Natural killer cell treated with Interleukin-12 subunit alpha and Interleukin-12 subunit beta and Interleukin-15 and Interleukin-18, amount 100 ng/mL, for 72 hours (primary cell): ENCODE measurements at regions not wholly inside any gene's neighbourhood (a gene's known extent, or its start where the extent isn't known, plus 50 kb on each side); places are given as distances from the start of the nearest gene placed in this dataset.

Source experiments
- ATAC-seq, 2 donors: fragments of 150-1000 bp; cut with Tn5 transposase in 1 of 2; sonication (Bioruptor Pico), chemical (Tn5 transposase) in 1 of 2; 2 replicates each; pipeline ENCODE4 v1.10.0; 2021
- DNase-seq: peaks from one replicate; pipeline ENCODE4 v3.0.0; 2022; ENCODE audit warnings: low spot score
- H3K27ac Mint-ChIP-seq, 2 donors: 1 replicate in 1 of 2; 2 replicates in 1 of 2; pipeline ENCODE4 v1.8.0; 2022; ENCODE audit warnings: mixed read lengths in 2 of 2, mild to moderate bottlenecking in 1 of 2, moderate library complexity in 1 of 2
- H3K27me3 Mint-ChIP-seq, 2 donors: 1 replicate in 1 of 2; 2 replicates in 1 of 2; pipeline ENCODE4 v1.8.0; 2022; ENCODE audit warnings: mixed read lengths in 2 of 2
- H3K36me3 Mint-ChIP-seq: one replicate; pipeline ENCODE4 v1.8.0; 2022; ENCODE audit warnings: mixed read lengths
- H3K4me1 Mint-ChIP-seq, 2 donors: 1 replicate in 1 of 2; 2 replicates in 1 of 2; pipeline ENCODE4 v1.8.0; 2022; ENCODE audit warnings: low read depth in 2 of 2, mixed read lengths in 2 of 2, mild to moderate bottlenecking in 1 of 2
- H3K4me3 Mint-ChIP-seq: one replicate; pipeline ENCODE4 v1.8.0; 2022; ENCODE audit warnings: mixed read lengths
- H3K9me3 Mint-ChIP-seq: 2 replicates; pipeline ENCODE4 v1.8.0; 2022; ENCODE audit warnings: mixed read lengths

- Mint-ChIP-seq H3K9me3 (peaks cover 17% of the 10 kb centered on the region), H3K4me1 (no peaks in the 10 kb centered on the region), H3K27ac (no peak overlapping the region), H3K36me3 (peaks cover 14% of the 10 kb centered on the region), H3K27me3 (no peaks in the 10 kb centered on the region), H3K4me3 (no peak overlapping the region)
- ATAC-seq (no peak), DNase-seq (no peak)
Measured at GRCh38 chr1:189899686-189900425, 577.8 kb downstream of the BRINP3 start.

- ATAC-seq (no peak), DNase-seq (no peak)
- Mint-ChIP-seq H3K4me1 (no peaks in the 10 kb centered on the region), H3K4me3 (no peak overlapping the region), H3K27ac (no peak overlapping the region), H3K36me3 (peaks cover 25% of the 10 kb centered on the region), H3K27me3 (no peaks in the 10 kb centered on the region), H3K9me3 (peaks cover 31% of the 10 kb centered on the region)
Measured at GRCh38 chr1:189904509-189904908, 573.2 kb downstream of the BRINP3 start.

DNA sequence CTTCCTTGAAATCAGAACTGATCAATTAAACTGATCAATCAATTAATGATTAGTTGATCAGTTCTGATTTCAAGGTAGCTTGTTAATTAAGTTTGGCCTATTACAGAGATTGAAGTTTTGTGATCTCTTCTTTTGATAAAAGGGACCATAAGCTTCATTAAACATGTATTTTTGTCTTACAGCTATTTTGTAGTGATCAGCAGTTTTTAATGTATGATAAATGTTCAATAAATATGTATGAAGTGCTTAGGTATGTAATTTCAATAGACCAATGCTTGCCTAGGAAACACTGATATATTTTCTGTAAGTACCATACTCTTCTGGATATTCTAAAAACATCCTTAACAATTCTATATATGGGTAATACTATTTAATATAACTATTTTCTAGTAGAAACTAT, 569.6 kb downstream of the BRINP3 start:
- H3K27ac Mint-ChIP-seq: no peak overlapping the region
- H3K9me3 Mint-ChIP-seq: peaks cover 31% of the 10 kb centered on the region
- no peak overlapping the region for H3K4me3 Mint-ChIP-seq
- H3K36me3 Mint-ChIP-seq: peaks cover 25% of the 10 kb centered on the region
- ATAC-seq (no peak), DNase-seq (no peak)
- H3K4me1 Mint-ChIP-seq: no peaks in the 10 kb centered on the region
- no peaks in the 10 kb centered on the region for H3K27me3 Mint-ChIP-seq

- no peak overlapping the region for H3K4me3 Mint-ChIP-seq
- peaks cover 26% of the 10 kb centered on the region for H3K9me3 Mint-ChIP-seq
- H3K36me3 Mint-ChIP-seq: peaks cover 28% of the 10 kb centered on the region
- no peaks in the 10 kb centered on the region for H3K4me1 Mint-ChIP-seq
- H3K27me3 Mint-ChIP-seq: no peaks in the 10 kb centered on the region
- ATAC-seq: no peak
- no peak for DNase-seq
- no peak overlapping the region for H3K27ac Mint-ChIP-seq
Measured at GRCh38 chr1:189921613-189922012, 556.1 kb downstream of the BRINP3 start.

GRCh38 chr1:189927641-189928040, 550.0 kb downstream of the BRINP3 start:
- peaks cover 18% of the 10 kb centered on the region for H3K36me3 Mint-ChIP-seq
- H3K27me3 Mint-ChIP-seq: no peaks in the 10 kb centered on the region
- peaks cover 23% of the 10 kb centered on the region for H3K9me3 Mint-ChIP-seq
- H3K4me3 Mint-ChIP-seq: no peak overlapping the region
- H3K27ac Mint-ChIP-seq: no peak overlapping the region
- ATAC-seq (no peak), DNase-seq (no peak)
- no peaks in the 10 kb centered on the region for H3K4me1 Mint-ChIP-seq

- Mint-ChIP-seq H3K36me3 (peaks cover 11% of the 10 kb centered on the region), H3K27me3 (no peaks in the 10 kb centered on the region), H3K4me1 (no peaks in the 10 kb centered on the region), H3K9me3 (peaks cover 13% of the 10 kb centered on the region), H3K27ac (no peak overlapping the region), H3K4me3 (no peak overlapping the region)
- ATAC-seq: no peak
- DNase-seq: no peak
Measured at GRCh38 chr1:189929501-189930099, 548.1 kb downstream of the BRINP3 start.

DNA sequence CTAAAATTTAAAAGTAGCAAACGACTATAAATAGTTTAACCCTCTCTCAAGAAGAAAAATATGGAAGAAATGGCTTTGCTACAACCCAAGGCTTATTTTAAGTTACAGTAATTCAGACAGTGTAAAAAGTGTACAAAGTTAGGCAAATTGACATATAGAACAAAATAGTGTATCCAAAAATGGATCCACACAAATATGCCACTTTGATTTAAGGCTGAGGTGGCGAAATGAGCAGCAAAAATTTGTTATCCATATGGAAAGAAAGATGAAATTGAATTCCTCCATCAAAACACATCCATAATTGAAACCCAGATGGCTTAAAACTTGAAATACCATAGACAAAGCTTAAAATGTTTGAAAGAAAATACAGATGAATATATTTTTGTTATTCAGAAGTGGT, 540.8 kb downstream of the BRINP3 start:
- H3K36me3 Mint-ChIP-seq: peaks cover 8% of the 10 kb centered on the region
- no peak for DNase-seq
- H3K4me3 Mint-ChIP-seq: no peak overlapping the region
- H3K9me3 Mint-ChIP-seq: peaks cover 11% of the 10 kb centered on the region
- no peak overlapping the region for H3K27ac Mint-ChIP-seq
- no peaks in the 10 kb centered on the region for H3K4me1 Mint-ChIP-seq
- ATAC-seq: no peak
- H3K27me3 Mint-ChIP-seq: no peaks in the 10 kb centered on the region

DNA sequence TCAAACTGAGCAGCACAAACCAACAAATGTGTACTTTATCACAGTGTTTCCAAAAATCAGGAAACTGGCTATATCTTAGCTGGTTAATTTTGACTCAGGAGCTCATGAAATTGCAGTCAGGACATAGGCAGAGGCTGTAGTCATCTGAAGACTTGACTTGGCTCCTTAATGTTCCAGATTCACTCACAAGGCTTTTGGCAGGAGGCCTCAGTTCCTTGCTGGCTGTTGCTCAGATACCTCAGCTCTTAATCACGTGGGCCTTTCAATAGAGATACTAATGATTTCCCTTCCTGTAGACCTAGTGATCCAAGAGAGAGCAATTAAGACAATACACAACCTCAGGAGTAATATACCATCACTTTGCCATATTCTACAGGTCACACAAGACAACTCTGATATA, 537.7 kb downstream of the BRINP3 start:
- Mint-ChIP-seq H3K36me3 (no peaks in the 10 kb centered on the region), H3K4me3 (no peak overlapping the region), H3K4me1 (no peaks in the 10 kb centered on the region), H3K27me3 (no peaks in the 10 kb centered on the region), H3K9me3 (peaks cover 7% of the 10 kb centered on the region), H3K27ac (no peak overlapping the region)
- no peak for ATAC-seq
- DNase-seq: no peak

DNA sequence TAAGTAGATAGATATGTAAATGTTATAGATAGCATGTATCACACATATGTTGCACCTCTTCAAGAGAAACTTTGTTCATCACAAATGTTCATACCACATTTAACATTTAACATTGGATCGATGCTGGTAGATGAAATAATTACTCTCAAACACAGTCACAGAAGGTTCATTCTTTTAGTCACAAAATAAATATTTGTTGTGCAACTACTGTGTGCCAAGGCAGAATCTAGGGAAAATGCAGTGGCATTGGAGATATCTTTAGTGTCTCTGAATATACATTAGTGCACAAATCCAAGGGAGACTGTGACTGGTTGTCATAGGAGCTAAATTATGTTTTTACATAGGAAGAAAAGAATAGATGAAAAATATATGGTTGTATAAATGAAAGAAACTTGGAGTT, 535.7 kb downstream of the BRINP3 start:
- ATAC-seq (no peak), DNase-seq (no peak)
- H3K36me3 Mint-ChIP-seq: no peaks in the 10 kb centered on the region
- no peaks in the 10 kb centered on the region for H3K4me1 Mint-ChIP-seq
- peaks cover 8% of the 10 kb centered on the region for H3K9me3 Mint-ChIP-seq
- H3K4me3 Mint-ChIP-seq: no peak overlapping the region
- H3K27me3 Mint-ChIP-seq: no peaks in the 10 kb centered on the region
- H3K27ac Mint-ChIP-seq: no peak overlapping the region

- Mint-ChIP-seq H3K4me3 (no peak overlapping the region), H3K27me3 (no peaks in the 10 kb centered on the region), H3K9me3 (peaks cover 13% of the 10 kb centered on the region), H3K36me3 (no peaks in the 10 kb centered on the region), H3K4me1 (no peaks in the 10 kb centered on the region), H3K27ac (no peak overlapping the region)
- DNase-seq: no peak
- no peak for ATAC-seq
Measured at GRCh38 chr1:189958756-189959155, 518.9 kb downstream of the BRINP3 start.

DNA sequence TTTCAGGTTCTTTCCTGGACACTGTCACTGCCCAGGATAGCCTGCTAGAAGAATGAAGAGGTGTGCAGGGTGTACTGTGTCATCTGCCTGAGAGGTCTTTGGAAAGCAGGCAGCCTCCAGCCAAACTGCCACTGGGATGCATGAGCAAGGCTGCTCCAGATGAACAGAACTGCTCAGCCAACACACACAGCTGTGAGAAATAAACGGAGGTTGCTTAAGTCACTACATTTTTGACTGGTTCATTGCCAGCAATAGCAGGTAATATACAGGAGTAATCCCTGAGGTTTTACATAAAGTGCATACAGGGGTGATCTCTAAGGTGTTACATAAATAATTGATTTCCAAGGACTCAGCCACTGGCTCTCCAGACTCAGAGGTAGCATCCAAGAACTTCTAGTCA, 516.9 kb downstream of the BRINP3 start:
- DNase-seq (no peak), ATAC-seq (no peak)

GRCh38 chr1:189962181-189962580, 515.5 kb downstream of the BRINP3 start:
- Mint-ChIP-seq H3K36me3 (no peaks in the 10 kb centered on the region), H3K27me3 (no peaks in the 10 kb centered on the region), H3K4me1 (no peaks in the 10 kb centered on the region), H3K27ac (no peak overlapping the region), H3K9me3 (peaks cover 17% of the 10 kb centered on the region), H3K4me3 (no peak overlapping the region)
- DNase-seq (no peak), ATAC-seq (no peak)

More for the DNA sequence above, 516.9 kb downstream of the BRINP3 start:
- Mint-ChIP-seq H3K4me3 (no peak overlapping the region), H3K27ac (no peak overlapping the region), H3K27me3 (no peaks in the 10 kb centered on the region), H3K9me3 (peaks cover 13% of the 10 kb centered on the region), H3K4me1 (no peaks in the 10 kb centered on the region), H3K36me3 (no peaks in the 10 kb centered on the region)

DNA sequence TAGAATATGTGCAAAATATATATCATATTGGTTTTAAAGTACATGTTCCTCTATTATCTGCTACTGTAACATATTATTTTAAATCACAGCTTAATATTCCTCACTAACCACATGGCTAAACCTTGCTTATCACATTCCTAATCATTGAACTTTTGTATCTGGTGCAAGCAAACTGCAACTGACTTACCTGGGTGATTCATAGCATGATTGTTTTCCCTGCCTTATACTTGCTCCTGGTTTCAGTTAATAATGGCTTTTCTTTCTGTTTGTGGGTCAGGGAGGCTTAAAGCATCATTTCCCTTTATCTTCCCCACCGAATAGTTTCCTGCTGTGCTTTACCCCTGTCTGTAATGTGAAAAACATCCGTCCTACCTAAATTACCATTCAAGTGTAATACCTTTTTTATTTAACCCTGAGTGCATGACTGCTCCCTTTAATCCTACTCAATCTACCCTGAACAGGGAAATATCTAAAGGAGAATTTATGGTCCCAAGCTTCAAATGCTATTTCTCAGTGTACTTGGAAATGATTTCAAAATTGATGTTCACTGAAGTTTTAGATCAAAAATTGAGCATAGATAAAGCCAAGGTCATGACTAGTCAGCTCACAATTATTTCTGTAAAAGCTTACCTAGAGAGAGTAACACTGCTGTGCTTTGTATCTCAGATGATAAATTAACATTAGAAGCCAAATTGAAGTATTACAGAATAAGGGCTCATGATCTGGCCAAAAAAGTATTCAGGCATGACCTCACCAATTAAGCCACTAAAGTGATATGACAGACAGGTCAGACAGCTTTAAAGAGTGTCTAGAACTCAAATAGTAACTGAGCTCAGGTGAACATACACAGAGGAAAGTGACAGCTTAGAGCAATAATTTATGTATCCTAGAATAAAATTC, 507.1 kb downstream of the BRINP3 start:
- H3K36me3 Mint-ChIP-seq: no peaks in the 10 kb centered on the region
- ATAC-seq (no peak), DNase-seq (no peak)
- no peaks in the 10 kb centered on the region for H3K4me1 Mint-ChIP-seq
- no peak overlapping the region for H3K4me3 Mint-ChIP-seq
- peaks cover 17% of the 10 kb centered on the region for H3K9me3 Mint-ChIP-seq
- no peak overlapping the region for H3K27ac Mint-ChIP-seq
- no peaks in the 10 kb centered on the region for H3K27me3 Mint-ChIP-seq

DNA sequence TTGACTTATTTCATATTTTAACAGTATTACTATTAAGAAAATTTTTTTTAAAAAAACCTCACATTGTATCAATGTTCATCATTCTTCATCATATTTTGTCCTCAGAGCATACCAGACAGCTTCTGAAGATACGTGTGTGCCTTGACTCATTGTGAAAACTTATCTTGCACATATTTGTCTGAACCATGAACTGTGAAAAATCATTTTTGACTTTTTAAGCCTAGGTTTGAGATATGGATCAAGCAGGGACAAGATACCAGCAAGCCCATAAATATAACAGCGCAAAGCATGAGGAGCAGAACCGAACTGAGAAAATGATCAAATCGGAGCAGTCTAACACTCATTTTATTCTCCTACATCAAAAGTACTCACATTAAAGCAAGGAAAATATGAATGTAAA, 506.0 kb downstream of the BRINP3 start:
- ATAC-seq: no peak
- Mint-ChIP-seq H3K9me3 (peaks cover 19% of the 10 kb centered on the region), H3K27me3 (no peaks in the 10 kb centered on the region), H3K36me3 (no peaks in the 10 kb centered on the region), H3K4me3 (no peak overlapping the region), H3K27ac (no peak overlapping the region), H3K4me1 (no peaks in the 10 kb centered on the region)
- DNase-seq: no peak
